Right ventricle myocardium inferior (tissue), 1 donor: ENCODE measurements at regions not wholly inside any gene's neighbourhood (a gene's known extent, or its start where the extent isn't known, plus 50 kb on each side); places are given as distances from the start of the nearest gene placed in this dataset.
"Not testable (repeated sequence)": the region's sequence is repeated elsewhere in the genome, so short reads cannot be mapped to it uniquely, and the experiment has no call there.

Source experiments
- ATAC-seq: fragments of 200-7000 bp; cut with Tn5 transposase; one replicate; pipeline ENCODE4 v1.9.1; 2020; ENCODE audit warnings: mild to moderate bottlenecking, moderate library complexity
- DNase-seq: peaks from one replicate; pipeline ENCODE4 v3.0.0; 2021; ENCODE audit errors: missing footprints
- intact Hi-C: fragments of 100-400 bp; cut with DNase I; formaldehyde crosslinking; loops from one replicate; pipeline ENCODE4 v1.11.0; 2022
- donor health status: DM: no; HTN: yes; CAD: no; lungs with severe emphysema.

DNA sequence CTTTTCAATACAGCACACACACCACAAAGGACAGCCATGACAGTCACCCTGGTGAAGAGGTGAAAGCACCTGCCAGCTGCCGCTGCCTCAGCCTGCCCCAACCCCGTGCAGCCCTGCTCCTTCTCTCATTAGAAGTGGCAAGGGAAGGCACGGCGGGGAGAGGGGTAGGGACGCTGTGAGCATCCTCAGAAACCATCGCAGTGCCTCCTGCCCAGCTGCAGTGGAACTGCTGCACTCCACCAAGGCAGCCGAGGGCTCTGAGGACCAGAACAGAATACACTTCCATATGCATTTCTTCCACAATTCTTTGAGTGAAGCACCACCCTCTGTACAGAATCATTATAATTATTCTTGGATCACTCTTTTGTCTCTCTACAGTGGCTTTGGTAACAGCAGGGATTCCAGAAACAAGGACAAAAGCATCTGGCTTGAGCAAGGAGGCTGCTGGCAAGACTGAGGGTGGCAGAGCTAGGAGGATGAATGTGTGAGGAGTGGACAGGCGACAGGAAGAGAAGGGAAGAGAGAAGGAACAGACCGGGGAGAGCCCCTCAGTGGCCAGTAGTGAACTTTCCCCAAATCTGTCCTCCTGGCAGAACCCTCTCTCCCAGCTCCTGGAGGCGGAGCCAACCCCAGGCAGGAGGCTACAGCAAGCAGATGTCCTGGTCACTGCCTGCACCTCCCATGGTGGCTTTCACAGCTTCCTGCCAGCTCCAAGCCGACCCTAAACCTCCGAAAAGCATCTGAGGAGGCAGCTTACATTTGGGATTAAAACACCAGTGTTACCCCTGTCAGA, 73.2 kb downstream of the MTNR1A start:
- no peak for DNase-seq
- intact Hi-C loops: no loop called here
- ATAC-seq: no peak

DNA sequence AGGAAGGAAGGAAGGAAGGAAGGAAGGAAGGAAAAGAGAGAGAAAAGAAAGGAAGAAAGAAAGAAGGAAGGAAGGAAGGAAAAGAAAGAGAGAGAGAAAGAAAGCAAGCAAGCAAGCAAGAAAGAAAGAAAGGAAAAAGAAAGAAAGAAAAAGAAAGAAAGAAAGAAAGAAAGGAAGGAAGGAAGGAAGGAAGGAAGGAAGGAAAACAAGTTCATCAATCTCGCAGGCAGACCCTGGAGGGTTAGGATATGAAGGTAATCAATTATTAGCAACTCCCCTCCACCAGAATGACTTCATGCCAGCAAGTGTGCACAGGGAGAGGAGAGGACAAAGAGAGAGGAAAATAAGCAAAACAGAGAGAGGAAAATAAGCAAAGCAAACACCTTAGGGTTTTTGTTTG, 80.2 kb downstream of the MTNR1A start:
- DNase-seq (no peak), ATAC-seq (no peak)
- intact Hi-C loops: no loop called here

DNA sequence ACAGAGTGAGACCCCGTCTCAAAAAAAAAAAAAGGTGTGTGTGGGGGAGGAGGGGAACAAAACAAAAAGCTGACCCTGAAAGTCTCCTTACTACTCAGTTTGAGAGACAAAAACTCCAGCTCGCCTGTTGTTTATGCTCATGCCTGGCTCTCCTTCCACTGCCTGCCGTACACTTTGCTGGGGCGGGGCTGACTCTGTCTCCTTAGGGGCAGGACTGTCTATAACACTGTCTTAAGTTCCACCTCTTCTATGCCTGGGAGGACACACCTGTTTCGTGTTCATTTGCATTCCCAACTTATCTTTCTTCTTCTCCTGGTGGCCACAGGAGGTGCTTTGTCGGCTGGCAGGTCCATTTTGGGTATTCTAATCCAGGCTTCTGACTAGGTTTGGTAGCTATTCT, 81.4 kb downstream of the MTNR1A start:
- no peak for DNase-seq
- intact Hi-C loops: loop anchor here (5.0 kb wide), 1 partner anchor 113 kb away; no protein-coding TSS in a partner anchor
- no peak for ATAC-seq

DNA sequence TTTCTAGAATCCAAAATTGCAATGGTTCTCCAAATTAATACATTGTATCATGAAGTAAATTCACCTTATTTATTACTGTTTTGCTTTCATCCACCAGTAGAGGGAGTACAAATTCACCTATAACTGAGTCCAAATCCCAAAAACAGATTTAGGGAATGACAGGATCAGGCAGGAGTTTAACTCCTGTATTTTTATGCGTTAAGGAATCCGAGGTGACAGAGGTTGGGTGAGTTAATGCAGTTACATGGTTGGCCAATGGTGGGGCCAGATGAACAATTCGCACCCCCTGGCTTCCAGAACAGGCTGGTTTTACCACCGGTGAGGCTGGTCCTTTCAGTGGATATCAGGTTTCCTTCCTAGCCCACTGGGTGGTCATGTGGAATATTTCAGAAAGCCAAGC, 82.4 kb downstream of the MTNR1A start:
- no peak for DNase-seq
- no peak for ATAC-seq
- intact Hi-C loops: loop anchor here (5.0 kb wide), 1 partner anchor 114 kb away; no protein-coding TSS in a partner anchor

DNA sequence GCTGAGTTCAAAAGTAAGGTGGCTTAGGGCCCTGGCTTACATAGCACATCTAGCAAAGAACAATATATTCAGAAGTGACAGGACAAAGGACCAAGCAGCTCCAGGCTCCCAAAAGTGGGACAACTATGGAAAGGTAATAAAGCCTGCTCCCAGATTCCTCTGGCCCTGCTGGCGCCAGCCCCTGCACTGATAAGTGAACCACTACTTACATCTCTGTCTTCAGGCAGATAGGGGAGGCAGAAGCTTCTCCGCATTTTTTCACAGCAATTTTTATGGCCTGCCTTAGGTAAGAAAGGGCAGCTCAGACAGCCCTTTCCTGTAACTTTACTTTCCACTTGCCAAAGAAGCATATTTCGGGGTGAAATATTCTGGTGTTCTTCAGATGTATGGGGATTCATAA, 83.9 kb downstream of the MTNR1A start:
- no peak for ATAC-seq
- no peak for DNase-seq
- intact Hi-C loops: loop anchor here (5.0 kb wide), 1 partner anchor 116 kb away; no protein-coding TSS in a partner anchor

DNA sequence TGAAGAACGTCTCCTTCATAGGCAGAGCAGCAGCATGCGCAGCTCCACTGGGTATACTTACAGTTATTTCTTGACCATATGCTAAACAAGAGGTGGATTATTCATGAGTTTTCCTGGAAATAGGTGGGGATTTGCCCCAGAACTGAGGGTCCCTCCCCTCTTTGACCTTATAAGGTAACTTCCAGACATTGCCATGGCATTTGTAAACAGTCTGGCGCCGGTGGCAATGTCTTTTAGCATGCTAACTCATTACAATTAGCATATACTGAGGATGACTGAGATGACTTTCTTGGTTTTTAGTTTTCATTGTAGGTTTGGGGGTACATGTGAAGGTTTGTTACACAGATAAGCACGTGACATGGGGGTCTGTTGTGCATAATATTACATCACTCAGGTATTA, 97.3 kb downstream of the MTNR1A start:
- ATAC-seq: no peak
- no peak for DNase-seq
- intact Hi-C loops: no loop called here

DNA sequence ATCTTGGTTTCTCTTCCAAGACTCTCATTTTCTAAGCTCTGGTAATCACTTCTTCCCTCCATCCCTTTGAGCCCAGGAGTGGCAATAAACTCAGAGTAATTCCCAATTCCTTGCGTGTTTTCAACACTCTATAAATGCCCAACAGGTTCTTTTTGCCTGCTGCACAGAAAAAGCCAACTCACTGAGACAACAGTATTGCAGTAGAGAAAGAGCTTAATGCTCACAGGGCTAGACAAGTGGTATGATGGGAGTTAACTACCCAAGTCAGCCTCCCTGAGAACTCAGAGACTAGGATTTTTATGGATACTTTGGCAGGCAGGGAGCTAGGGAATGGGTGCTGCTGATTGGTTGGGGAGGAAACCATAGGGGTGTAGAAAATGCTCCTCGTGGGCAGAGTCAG, 103.4 kb downstream of the MTNR1A start:
- ATAC-seq (no peak), DNase-seq (no peak)
- intact Hi-C loops: no loop called here

DNA sequence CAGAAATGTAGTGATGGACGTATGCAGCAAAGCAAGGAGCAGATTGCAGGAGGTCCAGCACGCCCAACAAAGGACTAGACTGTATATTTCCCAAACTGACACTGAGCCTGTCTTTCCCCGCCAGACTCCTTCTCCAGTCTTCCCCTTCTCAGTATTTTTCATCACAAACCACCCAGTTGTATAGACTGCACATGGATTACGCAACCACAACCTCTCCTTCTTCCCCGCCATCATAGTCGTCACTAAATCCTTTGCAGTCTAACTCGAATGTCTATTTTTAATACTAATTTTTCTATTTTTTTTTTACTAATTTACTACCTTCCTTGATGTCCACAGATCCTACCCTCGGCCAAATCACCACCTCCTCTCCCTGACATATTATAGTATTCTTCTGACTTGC, 105.4 kb downstream of the MTNR1A start:
- DNase-seq (no peak), ATAC-seq (no peak)
- intact Hi-C loops: no loop called here

DNA sequence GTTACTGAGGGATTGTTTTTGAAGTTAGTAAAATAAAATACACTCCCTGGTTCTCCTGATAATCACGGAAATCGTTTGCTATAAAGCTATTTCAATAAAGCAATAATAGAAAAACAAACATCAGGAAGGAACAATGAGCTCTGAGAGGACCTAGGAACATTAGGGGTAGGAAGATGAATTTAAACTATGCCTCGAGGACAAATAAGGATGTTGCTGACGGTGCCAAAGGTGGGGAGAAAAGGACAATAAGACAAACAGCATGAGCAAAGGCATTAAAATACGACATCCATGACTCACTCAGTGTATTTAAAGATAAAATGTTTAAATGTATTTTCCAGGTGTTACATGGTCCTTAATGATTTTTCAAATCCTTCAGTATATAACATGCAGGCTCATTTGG, 110.3 kb downstream of the MTNR1A start:
- DNase-seq: no peak
- no peak for ATAC-seq
- intact Hi-C loops: no loop called here

DNA sequence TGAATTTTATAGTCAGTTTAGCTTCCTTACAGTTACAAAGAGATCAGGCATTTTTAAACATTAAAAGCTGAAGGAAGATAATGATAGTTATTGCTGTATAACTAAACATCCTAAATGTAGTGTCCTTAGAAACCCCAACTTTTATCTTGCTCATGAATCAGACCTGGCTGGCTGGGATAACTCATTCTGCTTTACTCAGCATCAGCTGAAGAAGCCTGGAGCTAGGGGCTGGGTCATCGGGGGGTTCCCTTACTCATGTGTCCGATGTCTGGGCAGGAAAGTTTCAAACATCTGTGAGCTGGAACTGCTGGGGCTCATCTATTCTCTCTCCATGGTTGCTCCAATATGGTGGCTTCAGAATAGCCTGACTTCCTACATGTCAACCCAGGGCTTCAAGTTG, 113.9 kb downstream of the MTNR1A start:
- no peak for DNase-seq
- intact Hi-C loops: no loop called here
- no peak for ATAC-seq

DNA sequence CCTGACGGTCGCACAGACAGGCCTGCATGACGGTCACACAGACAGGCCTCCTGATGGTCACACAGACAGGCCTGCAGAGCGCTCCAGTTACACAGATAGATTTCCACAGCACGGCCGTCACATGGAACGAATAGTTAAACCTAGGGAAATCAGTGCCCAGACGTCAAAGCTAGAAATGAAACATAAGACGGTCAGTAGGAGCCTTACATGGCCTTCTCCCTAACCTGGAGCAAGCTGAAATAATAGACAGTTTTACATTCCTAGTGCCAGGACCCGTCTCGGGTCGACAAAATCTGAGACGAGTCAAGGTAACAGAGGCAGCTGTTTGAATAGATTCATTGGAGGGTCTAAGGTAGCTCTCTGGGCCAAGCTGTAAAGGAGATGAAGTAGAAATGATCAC, 126.9 kb downstream of the MTNR1A start:
- no peak for DNase-seq
- intact Hi-C loops: no loop called here
- no peak for ATAC-seq

DNA sequence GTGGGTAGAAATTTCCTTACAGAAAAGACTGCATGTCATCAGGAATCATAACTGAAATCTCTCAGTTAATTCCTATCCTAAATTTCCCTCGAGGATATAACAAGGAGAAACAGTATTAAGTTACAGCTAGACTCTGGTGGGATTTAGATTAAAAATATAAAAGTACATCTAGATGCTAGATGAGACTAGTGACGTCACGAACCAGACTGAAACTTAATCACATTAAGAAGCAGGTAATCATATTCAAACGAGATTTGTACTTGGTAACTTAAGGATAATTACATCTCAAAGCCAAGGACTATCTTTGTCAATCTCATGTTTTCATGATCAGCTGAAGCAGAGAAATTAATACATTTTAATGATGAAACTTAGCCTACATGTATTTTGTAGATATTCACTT, 130.6 kb downstream of the MTNR1A start:
- ATAC-seq: no peak
- DNase-seq: no peak
- intact Hi-C loops: no loop called here

DNA sequence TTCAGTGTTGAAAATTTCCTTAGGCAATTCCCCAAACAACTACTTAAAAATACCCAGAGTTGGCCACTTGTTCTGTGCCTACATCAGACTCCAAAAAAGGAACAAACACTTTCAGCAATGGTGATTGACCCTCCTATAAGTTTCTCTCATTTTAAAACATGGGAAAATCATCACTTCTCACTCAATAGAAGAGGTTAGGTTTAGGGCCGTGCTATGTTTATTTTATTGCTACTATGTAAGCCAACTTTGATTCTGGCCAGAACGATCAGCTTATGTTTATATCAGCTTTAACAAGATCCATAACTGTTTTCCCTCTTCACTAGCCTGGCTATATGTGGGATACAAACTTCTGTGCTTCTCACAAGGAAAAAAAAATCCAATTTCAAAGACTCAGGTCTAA, 133.1 kb downstream of the MTNR1A start:
- no peak for DNase-seq
- intact Hi-C loops: no loop called here
- no peak for ATAC-seq

DNA sequence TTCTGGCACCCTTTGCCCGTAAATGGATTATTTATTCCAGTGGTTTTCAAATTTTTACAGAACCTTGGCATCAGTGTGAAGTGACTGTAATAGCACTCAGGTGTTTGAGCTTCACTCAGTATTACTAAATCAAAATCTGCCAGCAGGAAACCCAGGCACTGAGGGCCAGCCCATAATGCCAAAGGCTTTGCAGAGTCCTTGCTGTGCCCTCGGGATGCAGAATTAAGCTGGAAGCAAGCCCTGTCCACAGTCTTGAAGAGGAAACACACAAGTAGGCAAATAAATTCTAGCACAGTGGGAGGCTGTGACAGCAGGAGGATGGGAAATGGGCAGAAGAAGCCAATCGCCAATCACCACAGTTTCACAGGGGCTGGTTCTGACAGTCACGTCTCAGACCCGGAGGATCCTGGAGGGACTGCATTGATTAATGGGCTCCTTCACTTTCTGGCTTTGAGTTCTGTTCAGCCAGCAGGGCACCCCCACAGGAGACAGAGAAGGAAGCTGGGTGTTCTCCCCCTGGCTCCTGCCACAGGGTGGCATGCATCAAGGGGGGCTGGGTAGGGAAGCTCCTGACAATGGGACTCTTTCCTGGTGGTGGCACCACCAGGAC, 138.8 kb downstream of the MTNR1A start:
- ATAC-seq: no peak
- no peak for DNase-seq
- intact Hi-C loops: no loop called here

DNA sequence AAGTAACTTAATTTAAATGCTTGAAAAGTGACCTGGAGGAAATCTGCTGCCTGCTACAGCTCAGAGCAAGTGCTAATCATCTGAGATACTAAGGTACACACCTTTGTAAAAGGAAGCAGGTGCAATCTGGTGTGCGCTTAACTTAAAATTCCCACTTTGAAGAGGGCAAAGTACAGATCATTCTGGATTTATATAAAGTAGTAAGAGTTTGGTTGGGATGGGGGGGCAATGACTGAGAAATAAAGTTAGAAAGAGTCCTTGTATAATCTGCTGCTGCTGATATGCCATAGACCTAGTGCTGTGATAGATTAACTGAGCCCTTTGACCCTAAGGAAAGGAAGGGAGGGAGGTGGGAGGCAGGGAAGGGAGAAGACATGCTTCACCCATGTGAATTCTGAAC, 141.0 kb downstream of the MTNR1A start:
- ATAC-seq: no peak
- DNase-seq: no peak
- intact Hi-C loops: no loop called here

DNA sequence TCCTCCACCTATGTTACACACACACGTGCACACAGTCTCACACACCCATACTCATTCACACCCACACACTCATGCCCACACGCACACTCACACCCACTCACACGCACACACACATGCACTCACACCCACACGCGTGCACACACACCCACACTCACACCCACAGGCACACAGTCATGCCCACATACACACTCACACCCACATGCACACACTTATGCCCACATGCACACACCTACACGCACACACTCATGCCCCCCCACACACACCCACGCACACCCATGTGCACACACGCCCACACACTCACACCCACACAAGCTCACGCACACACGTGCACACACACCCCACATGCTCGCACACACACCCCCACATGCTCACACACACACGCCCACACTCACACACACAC, 140.0 kb downstream of the F11 start:
- intact Hi-C loops: no loop called here
- ATAC-seq: no peak
- DNase-seq: no peak

DNA sequence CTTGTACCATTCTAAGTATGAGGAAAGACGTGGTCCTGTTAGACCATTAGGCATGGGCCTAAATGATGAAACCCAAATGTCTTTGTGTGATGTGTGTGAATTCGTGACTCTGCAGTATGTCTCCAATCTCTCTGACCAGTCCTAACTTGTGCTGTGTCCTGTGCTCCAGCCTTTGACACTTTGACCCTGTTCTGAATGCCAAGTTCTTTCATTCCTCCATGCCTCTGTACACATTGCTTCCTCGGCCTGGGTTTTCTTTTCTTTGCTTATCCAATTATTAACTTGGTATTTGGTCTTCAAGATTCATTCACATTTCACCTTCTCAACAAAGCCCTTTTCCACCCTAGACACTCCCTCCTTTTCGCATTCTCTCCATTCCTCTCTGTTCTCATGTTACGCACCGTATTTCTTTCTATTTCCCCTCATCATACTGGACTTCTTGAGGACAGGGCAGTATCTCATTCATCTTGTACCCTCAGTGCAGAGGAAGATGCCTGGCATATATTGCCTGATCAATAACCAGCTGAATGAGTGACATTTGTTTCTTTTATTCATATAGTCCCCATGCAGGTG, 138.7 kb downstream of the F11 start:
- ATAC-seq (no peak), DNase-seq (no peak)
- intact Hi-C loops: no loop called here

DNA sequence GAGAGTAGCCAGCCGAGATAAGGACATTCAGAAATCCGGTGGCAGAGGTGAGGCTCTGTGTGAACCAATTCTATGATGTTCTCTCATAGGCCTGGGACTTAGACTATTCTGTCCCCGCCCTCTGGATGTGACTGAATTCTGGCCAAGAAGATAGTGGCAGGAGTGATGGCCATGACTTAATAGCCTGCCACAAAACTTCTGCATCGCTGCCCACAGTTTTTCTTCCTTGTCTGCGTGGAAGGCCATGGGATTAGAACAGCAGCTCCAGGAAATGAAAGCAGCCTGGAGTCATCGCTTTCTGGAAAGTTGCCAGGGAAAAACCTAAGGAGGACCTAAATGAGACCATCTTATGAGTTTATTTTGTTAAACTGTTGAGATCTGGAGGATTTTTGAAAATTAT, 134.7 kb downstream of the F11 start:
- DNase-seq (no peak), ATAC-seq (no peak)
- intact Hi-C loops: no loop called here

DNA sequence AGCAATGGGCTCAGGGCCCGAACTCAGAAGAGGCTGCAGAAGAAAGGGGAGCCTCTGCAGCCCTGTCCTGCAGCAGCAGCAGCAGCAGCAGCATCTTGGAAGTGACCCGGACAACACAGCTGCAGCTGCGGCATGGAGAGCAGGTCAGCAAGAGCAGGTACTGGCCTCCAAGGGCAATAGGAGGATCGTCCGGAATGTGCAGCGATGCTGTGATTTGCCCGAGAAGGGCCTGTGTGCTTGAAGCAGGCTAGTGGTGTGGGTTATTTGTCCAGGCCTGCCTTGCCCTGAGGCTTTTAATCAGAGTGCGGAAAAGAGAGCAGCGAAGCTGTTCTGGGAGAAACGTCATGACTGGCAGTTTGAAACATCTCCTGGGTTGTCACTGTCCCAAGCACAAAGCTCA, 126.0 kb downstream of the F11 start:
- ATAC-seq: no peak
- intact Hi-C loops: no loop called here
- no peak for DNase-seq

DNA sequence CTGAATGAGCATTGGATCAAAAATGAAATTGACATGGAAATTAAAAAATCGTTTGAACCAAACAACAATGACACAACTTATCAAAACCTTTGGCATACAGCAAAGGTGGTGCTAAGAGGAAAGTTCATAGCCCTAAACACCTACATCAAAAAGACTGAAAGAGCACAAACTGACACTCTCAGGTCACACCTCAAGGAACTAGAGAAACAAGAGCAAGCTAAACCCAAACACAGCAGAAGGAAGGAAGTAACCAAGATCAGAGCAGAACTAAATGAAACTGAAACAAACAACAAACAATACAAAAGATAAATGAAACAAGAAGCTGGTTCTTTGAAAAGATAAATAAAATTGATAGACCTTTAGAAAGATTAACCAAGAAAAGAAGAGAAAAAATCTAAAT, 118.3 kb downstream of the F11 start:
- ATAC-seq, intact Hi-C loops, DNase-seq: not testable (repeated sequence)
